DMS79 (cell line): ENCODE measurements at regions not wholly inside any gene's neighbourhood (a gene's known extent, or its start where the extent isn't known, plus 50 kb on each side); places are given as distances from the start of the nearest gene placed in this dataset.
A peak's percentile ranks its signal among the peaks of the same experiment; 100 is the strongest.
"Not testable (repeated sequence)": the region's sequence is repeated elsewhere in the genome, so short reads cannot be mapped to it uniquely, and the experiment has no call there.

Experiments used
- DNase-seq: peaks from one replicate; lab custom pipeline; 2025; lab: John Stamatoyannopoulos, UW

- DNase-seq: no peak
Observed at GRCh38 chr5:60444661-60445360, 255.2 kb downstream of the DEPDC1B start.

GRCh38 chr5:60439552-60439951 lies 260.4 kb downstream of the DEPDC1B start:
- no peak for DNase-seq

- no peak for DNase-seq
Observed at GRCh38 chr5:60437308-60437707, 262.7 kb downstream of the DEPDC1B start.

GRCh38 chr5:60436518-60436917 lies 263.4 kb downstream of the DEPDC1B start:
- no peak for DNase-seq

- DNase-seq: no peak
Observed at GRCh38 chr5:60435808-60436207, 264.2 kb downstream of the DEPDC1B start.

GRCh38 chr5:60426189-60426588 lies 273.8 kb downstream of the DEPDC1B start:
- not testable (repeated sequence) for DNase-seq

GRCh38 chr5:60420773-60421172 lies 279.2 kb downstream of the DEPDC1B start:
- DNase-seq: not testable (repeated sequence)

GRCh38 chr5:60417500-60418181 lies 282.3 kb downstream of the DEPDC1B start:
- no peak for DNase-seq

- DNase-seq: no peak
Observed at GRCh38 chr5:60415443-60415842, 284.5 kb downstream of the DEPDC1B start.

- DNase-seq: no peak
Observed at GRCh38 chr5:60410427-60410826, 289.5 kb downstream of the DEPDC1B start.

GRCh38 chr5:60404171-60404570 lies 295.8 kb downstream of the DEPDC1B start:
- DNase-seq: no peak

- no peak for DNase-seq
Observed at GRCh38 chr5:60403343-60404006, 296.5 kb downstream of the DEPDC1B start.

GRCh38 chr5:60402161-60402785 lies 297.7 kb downstream of the DEPDC1B start:
- no peak for DNase-seq

GRCh38 chr5:60401526-60401925 lies 298.4 kb downstream of the DEPDC1B start:
- no peak for DNase-seq

- no peak for DNase-seq
Observed at GRCh38 chr5:60399507-60399906, 300.5 kb downstream of the DEPDC1B start.

GRCh38 chr5:60395712-60396329 lies 304.1 kb downstream of the DEPDC1B start:
- peak; percentile 14 for DNase-seq

GRCh38 chr5:60387051-60387440 lies 312.9 kb downstream of the DEPDC1B start:
- DNase-seq: no peak

- DNase-seq: no peak
Observed at GRCh38 chr5:60386436-60387050, 313.4 kb downstream of the DEPDC1B start.

GRCh38 chr5:60382716-60383115 lies 317.2 kb downstream of the DEPDC1B start:
- DNase-seq: no peak

GRCh38 chr5:60379907-60380306 lies 320.1 kb downstream of the DEPDC1B start:
- DNase-seq: no peak

GRCh38 chr5:60377826-60378225 lies 322.1 kb downstream of the DEPDC1B start:
- DNase-seq: no peak

- DNase-seq: no peak
Observed at GRCh38 chr5:60376860-60377259, 323.1 kb downstream of the DEPDC1B start.
